ENCODE measurements at regions not wholly inside any gene's neighbourhood (a gene's known extent, or its start where the extent isn't known, plus 50 kb on each side); places are given as distances from the start of the nearest gene placed in this dataset.

DNA sequence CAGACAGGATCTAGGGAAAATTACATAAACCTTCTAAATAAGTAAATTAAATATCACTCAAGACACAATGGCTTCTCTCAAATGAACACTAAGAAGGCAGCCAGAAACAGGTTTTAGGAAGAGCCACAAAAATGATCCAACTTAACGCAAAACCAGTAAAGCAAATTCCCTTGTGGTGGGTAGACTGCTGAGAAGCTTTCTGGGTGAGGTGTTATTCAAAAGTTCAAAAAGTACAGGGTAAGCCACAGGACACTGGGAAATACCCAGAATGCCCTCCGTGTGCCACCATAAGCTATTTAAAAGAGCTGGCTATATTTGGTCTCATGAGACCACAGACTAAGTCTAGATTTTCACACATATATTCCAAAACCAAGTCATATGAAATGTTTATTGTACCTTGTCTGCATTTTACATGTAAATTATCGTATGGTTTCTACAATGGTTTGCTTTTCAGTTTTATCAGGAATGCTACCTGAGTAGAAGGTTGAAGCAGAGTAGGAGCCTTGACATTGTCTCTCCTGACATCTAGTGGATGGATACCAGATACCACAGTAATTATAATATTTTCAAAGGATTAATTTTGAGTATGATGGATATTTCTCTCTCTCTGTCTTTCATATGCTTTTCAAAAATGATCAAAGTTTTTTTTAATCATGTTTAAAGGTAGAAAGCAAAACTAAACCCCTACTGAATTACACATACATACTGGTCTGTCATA lies 109.3 kb upstream of the KLHL13 start:
- 100% methylated on average over 1 of the region's 3 CpGs for WGBS
- no peak overlapping the region for H2BK5ac ChIP-seq (ENCODE audit: low read depth, low read length, poor library complexity, severe bottlenecking)
- H3K18ac ChIP-seq (ENCODE audit: low read depth in 1 of 2, low read length in 2 of 2), result no peak overlapping the region
- DNase-seq, result no peak
- H3K9ac ChIP-seq (ENCODE audit: low read length), result peak overlapping the region; percentile 34
- H3K4ac ChIP-seq (ENCODE audit: low read depth in 1 of 2, low read length in 2 of 2), result no peak overlapping the region
- H2AK5ac ChIP-seq (ENCODE audit: low read length, severe bottlenecking), result no peak overlapping the region
- no peak overlapping the region for H2BK120ac ChIP-seq (ENCODE audit: low read depth, low read length)
- H4K91ac ChIP-seq (ENCODE audit: low read length), result no peak overlapping the region
- no peak overlapping the region for H3K23ac ChIP-seq (ENCODE audit: low read length in 2 of 2)
- H3K4me2 ChIP-seq (ENCODE audit: low read length, poor library complexity, severe bottlenecking), result no peak overlapping the region
- H3K4me1 ChIP-seq (ENCODE audit: control insufficient read depth, insufficient read depth, low read depth, low read length), result no peaks in the 10 kb centered on the region
- H2AFZ ChIP-seq (ENCODE audit: low read depth, low read length), result no peak overlapping the region
- no peaks in the 10 kb centered on the region for H3K9me3 ChIP-seq (ENCODE audit: control insufficient read depth, low read length)
- H3K27me3 ChIP-seq (ENCODE audit: control insufficient read depth in 1 of 2, insufficient read depth in 1 of 2, low read length in 2 of 2), result peaks cover 0 to 3% of the 10 kb centered on the region in 2 experiments
- no peak overlapping the region for H2BK12ac ChIP-seq (ENCODE audit: low read length in 2 of 2)
- no peak overlapping the region for H3K14ac ChIP-seq (ENCODE audit: low read length in 2 of 2)
- H3K27ac ChIP-seq (ENCODE audit: low read length, poor library complexity, severe bottlenecking), result peak overlapping the region; percentile 86
- H3K79me1 ChIP-seq (replicated peaks; ENCODE audit: low read length, poor library complexity, severe bottlenecking), result no peaks in the 10 kb centered on the region
- H2BK15ac ChIP-seq (ENCODE audit: low read depth, poor library complexity, severe bottlenecking), result no peak overlapping the region
- no peak overlapping the region for H3K4me3 ChIP-seq (ENCODE audit: insufficient read depth in 1 of 2, low read depth in 1 of 2, low read length in 2 of 2)
- no peaks in the 10 kb centered on the region for H3K36me3 ChIP-seq (ENCODE audit: control insufficient read depth in 1 of 2, insufficient read depth in 2 of 2, low read depth in 1 of 2, low read length in 2 of 2)
- H4K8ac ChIP-seq (ENCODE audit: low read length), result no peak overlapping the region

DNA sequence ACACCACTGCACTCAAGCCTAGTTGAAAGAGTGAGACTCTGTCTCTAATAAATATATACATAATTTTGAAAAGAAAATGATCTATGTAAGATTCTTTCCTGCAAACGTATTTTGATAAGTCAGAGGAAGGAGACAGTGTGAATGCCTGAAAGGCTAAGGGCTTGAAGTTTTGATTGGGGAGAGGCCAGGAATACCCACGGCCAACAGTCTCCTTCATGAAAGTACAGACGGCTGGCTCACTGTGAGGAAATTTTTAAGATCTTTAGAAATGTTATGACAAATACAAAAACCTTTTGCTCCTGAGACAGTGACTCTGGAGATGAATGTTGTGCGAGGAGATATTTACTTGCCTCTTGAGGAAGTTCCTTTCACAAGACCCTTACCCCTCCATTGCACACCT lies 111.4 kb upstream of the KLHL13 start:
- Histone ChIP-seq H3K79me1 (replicated peaks; ENCODE audit: low read length, poor library complexity, severe bottlenecking) (no peaks in the 10 kb centered on the region), H2BK12ac (ENCODE audit: low read length in 2 of 2) (no peak overlapping the region), H4K8ac (ENCODE audit: low read length) (no peak overlapping the region), H3K27me3 (ENCODE audit: control insufficient read depth in 1 of 2, insufficient read depth in 1 of 2, low read length in 2 of 2) (peaks cover 0 to 3% of the 10 kb centered on the region in 2 experiments), H2BK15ac (ENCODE audit: low read depth, poor library complexity, severe bottlenecking) (no peak overlapping the region), H2AK5ac (ENCODE audit: low read length, severe bottlenecking) (no peak overlapping the region), H3K4me2 (ENCODE audit: low read length, poor library complexity, severe bottlenecking) (no peak overlapping the region), H3K18ac (ENCODE audit: low read depth in 1 of 2, low read length in 2 of 2) (no peak overlapping the region), H2AFZ (ENCODE audit: low read depth, low read length) (no peak overlapping the region), H2BK120ac (ENCODE audit: low read depth, low read length) (no peak overlapping the region), H3K9me3 (ENCODE audit: control insufficient read depth, low read length) (no peaks in the 10 kb centered on the region), H3K36me3 (ENCODE audit: control insufficient read depth in 1 of 2, insufficient read depth in 2 of 2, low read depth in 1 of 2, low read length in 2 of 2) (no peaks in the 10 kb centered on the region), H3K4me1 (ENCODE audit: control insufficient read depth, insufficient read depth, low read depth, low read length) (no peaks in the 10 kb centered on the region), H3K4me3 (ENCODE audit: insufficient read depth in 1 of 2, low read depth in 1 of 2, low read length in 2 of 2) (no peak overlapping the region), H4K91ac (ENCODE audit: low read length) (no peak overlapping the region), H3K4ac (ENCODE audit: low read depth in 1 of 2, low read length in 2 of 2) (no peak overlapping the region), H3K14ac (ENCODE audit: low read length in 2 of 2) (no peak overlapping the region), H3K23ac (ENCODE audit: low read length in 2 of 2) (no peak overlapping the region), H3K9ac (ENCODE audit: low read length) (no peak overlapping the region), H3K27ac (ENCODE audit: low read length, poor library complexity, severe bottlenecking) (no peak overlapping the region), H2BK5ac (ENCODE audit: low read depth, low read length, poor library complexity, severe bottlenecking) (no peak overlapping the region)
- no peak for DNase-seq
- 38% methylated on average over 1 of the region's 4 CpGs for WGBS

DNA sequence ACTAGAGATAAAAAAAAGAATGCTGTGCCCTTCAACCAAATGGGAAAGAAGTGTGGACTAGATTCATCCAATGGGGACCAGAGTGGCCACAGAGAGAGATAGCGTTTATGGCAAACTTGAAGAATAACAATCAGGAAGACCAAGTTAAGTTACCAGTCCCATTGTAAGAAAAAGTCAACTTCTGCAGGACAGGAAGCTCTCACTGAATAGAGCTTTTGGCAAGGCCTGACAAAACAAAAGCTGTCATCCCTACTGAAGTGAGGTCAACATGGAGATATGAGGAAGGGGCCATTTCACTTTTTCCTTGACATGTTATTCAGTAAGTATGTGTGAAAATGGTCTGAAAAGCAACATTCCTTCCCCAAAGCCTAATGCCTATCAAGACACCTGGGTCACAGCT lies 111.8 kb upstream of the KLHL13 start:
- Histone ChIP-seq H3K79me1 (replicated peaks; ENCODE audit: low read length, poor library complexity, severe bottlenecking) (no peaks in the 10 kb centered on the region), H3K4me3 (ENCODE audit: insufficient read depth in 1 of 2, low read depth in 1 of 2, low read length in 2 of 2) (no peak overlapping the region), H2BK5ac (ENCODE audit: low read depth, low read length, poor library complexity, severe bottlenecking) (no peak overlapping the region), H3K23ac (ENCODE audit: low read length in 2 of 2) (no peak overlapping the region), H2AK5ac (ENCODE audit: low read length, severe bottlenecking) (no peak overlapping the region), H4K8ac (ENCODE audit: low read length) (no peak overlapping the region), H4K91ac (ENCODE audit: low read length) (no peak overlapping the region), H3K4ac (ENCODE audit: low read depth in 1 of 2, low read length in 2 of 2) (no peak overlapping the region), H3K36me3 (ENCODE audit: control insufficient read depth in 1 of 2, insufficient read depth in 2 of 2, low read depth in 1 of 2, low read length in 2 of 2) (no peaks in the 10 kb centered on the region), H3K9me3 (ENCODE audit: control insufficient read depth, low read length) (no peaks in the 10 kb centered on the region), H2BK12ac (ENCODE audit: low read length in 2 of 2) (no peak overlapping the region), H3K27ac (ENCODE audit: low read length, poor library complexity, severe bottlenecking) (no peak overlapping the region), H3K9ac (ENCODE audit: low read length) (no peak overlapping the region), H3K18ac (ENCODE audit: low read depth in 1 of 2, low read length in 2 of 2) (no peak overlapping the region), H2BK120ac (ENCODE audit: low read depth, low read length) (no peak overlapping the region), H2BK15ac (ENCODE audit: low read depth, poor library complexity, severe bottlenecking) (no peak overlapping the region), H3K14ac (ENCODE audit: low read length in 2 of 2) (no peak overlapping the region), H3K4me2 (ENCODE audit: low read length, poor library complexity, severe bottlenecking) (no peak overlapping the region), H3K27me3 (ENCODE audit: control insufficient read depth in 1 of 2, insufficient read depth in 1 of 2, low read length in 2 of 2) (peaks cover 0 to 3% of the 10 kb centered on the region in 2 experiments), H3K4me1 (ENCODE audit: control insufficient read depth, insufficient read depth, low read depth, low read length) (no peaks in the 10 kb centered on the region), H2AFZ (ENCODE audit: low read depth, low read length) (no peak overlapping the region)
- no peak for DNase-seq
- WGBS, result 89% methylated on average over 1 of the region's 1 CpG

DNA sequence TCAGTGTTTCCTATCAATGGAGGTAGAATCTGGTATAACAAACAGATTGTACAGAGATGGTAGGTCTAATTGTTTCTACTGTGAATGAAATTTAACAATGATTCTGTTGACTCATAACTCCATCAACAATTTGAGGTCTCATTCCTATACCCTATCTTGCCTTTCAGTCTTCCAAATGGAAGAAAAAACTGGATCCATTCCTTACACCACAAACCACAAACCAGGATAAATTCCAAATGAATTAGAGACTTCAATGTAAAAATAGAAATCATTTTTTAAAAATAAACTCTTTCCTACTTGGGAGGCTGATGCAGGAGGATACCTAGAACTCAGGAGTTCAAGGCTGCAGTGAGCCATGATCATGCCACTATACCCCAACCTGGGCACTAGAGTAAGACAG lies 114.4 kb upstream of the WDR44 start:
- no peak for DNase-seq
- no peaks in the 10 kb centered on the region for H3K79me1 ChIP-seq (replicated peaks; ENCODE audit: low read length, poor library complexity, severe bottlenecking)

More for the DNA sequence above, 114.4 kb upstream of the WDR44 start:
- no peak overlapping the region for H2BK15ac ChIP-seq (ENCODE audit: low read depth, poor library complexity, severe bottlenecking)
- no peak overlapping the region for H4K91ac ChIP-seq (ENCODE audit: low read length)
- no peak overlapping the region for H2AFZ ChIP-seq (ENCODE audit: low read depth, low read length)
- no peaks in the 10 kb centered on the region for H3K4me1 ChIP-seq (ENCODE audit: control insufficient read depth, insufficient read depth, low read depth, low read length)
- H3K4ac ChIP-seq (ENCODE audit: low read depth in 1 of 2, low read length in 2 of 2), result no peak overlapping the region
- no peak overlapping the region for H2BK5ac ChIP-seq (ENCODE audit: low read depth, low read length, poor library complexity, severe bottlenecking)
- no peak overlapping the region for H3K4me3 ChIP-seq (ENCODE audit: insufficient read depth in 1 of 2, low read depth in 1 of 2, low read length in 2 of 2)
- H3K18ac ChIP-seq (ENCODE audit: low read depth in 1 of 2, low read length in 2 of 2), result no peak overlapping the region
- H3K4me2 ChIP-seq (ENCODE audit: low read length, poor library complexity, severe bottlenecking), result no peak overlapping the region
- no peak overlapping the region for H2BK12ac ChIP-seq (ENCODE audit: low read length in 2 of 2)
- H3K36me3 ChIP-seq (ENCODE audit: control insufficient read depth in 1 of 2, insufficient read depth in 2 of 2, low read depth in 1 of 2, low read length in 2 of 2), result no peaks in the 10 kb centered on the region
- no peak overlapping the region for H3K27ac ChIP-seq (ENCODE audit: low read length, poor library complexity, severe bottlenecking)
- H3K27me3 ChIP-seq (ENCODE audit: control insufficient read depth in 1 of 2, insufficient read depth in 1 of 2, low read length in 2 of 2), result peaks cover 0 to 3% of the 10 kb centered on the region in 2 experiments
- H3K9me3 ChIP-seq (ENCODE audit: control insufficient read depth, low read length), result no peaks in the 10 kb centered on the region
- H3K14ac ChIP-seq (ENCODE audit: low read length in 2 of 2), result no peak overlapping the region
- H2BK120ac ChIP-seq (ENCODE audit: low read depth, low read length), result no peak overlapping the region
- H3K9ac ChIP-seq (ENCODE audit: low read length), result no peak overlapping the region
- no peak overlapping the region for H4K8ac ChIP-seq (ENCODE audit: low read length)
- H3K23ac ChIP-seq (ENCODE audit: low read length in 2 of 2), result no peak overlapping the region
- H2AK5ac ChIP-seq (ENCODE audit: low read length, severe bottlenecking), result no peak overlapping the region
